MM.1S (cell line): ENCODE measurements at regions not wholly inside any gene's neighbourhood (a gene's known extent, or its start where the extent isn't known, plus 50 kb on each side); places are given as distances from the start of the nearest gene placed in this dataset.

Experiments
- CTCF ChIP-seq: fragments of 300-600 bp; sonication (generic); IDR thresholded peaks from 2 replicates; pipeline ENCODE4 v1.5.1; 2016; ENCODE audit warnings: antibody characterized with exemption, low read length, mixed read lengths
- EZH2 ChIP-seq: fragments of 300-600 bp; sonication (generic); optimal IDR thresholded peaks from 2 replicates; pipeline ENCODE3; 2017; ENCODE audit warnings: low read depth, mild to moderate bottlenecking, antibody characterized with exemption, low read length, mixed read lengths
- EZH2phosphoT487 ChIP-seq: fragments of 300-600 bp; sonication (generic); IDR thresholded peaks from 2 replicates; pipeline ENCODE4 v1.6.1; 2018; ENCODE audit warnings: antibody characterized with exemption, low read length

DNA sequence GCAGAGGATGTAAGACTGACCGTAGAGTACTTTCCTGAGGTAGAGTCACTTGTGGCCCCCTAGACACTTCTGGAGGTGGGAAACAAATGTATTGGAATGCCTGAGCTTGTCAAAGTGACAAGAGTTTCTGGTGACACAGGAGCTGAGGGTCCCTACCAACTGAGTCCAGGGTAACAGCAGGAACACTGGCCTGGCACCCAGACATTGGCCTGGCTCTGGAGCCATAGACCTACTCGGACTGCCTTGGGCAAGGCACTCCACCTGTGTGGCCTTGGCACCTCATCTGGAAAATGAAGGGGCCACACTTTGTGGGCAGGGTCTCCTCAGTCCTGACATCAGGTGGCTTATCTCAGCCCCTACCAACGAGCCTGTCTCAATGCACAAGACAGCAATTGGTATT is 398.2 kb upstream of the CELF4 start:
- TF ChIP-seq CTCF (no peak), EZH2 (no peak), EZH2phosphoT487 (no peak)
